HCT116 (cell line): ENCODE measurements at regions not wholly inside any gene's neighbourhood (a gene's known extent, or its start where the extent isn't known, plus 50 kb on each side); places are given as distances from the start of the nearest gene placed in this dataset.

Experiments
- ATAC-seq: fragments of 200-7000 bp; cut with Tn5 transposase; 2 replicates; pipeline ENCODE4 v1.9.1; 2020; ENCODE audit warnings: mild to moderate bottlenecking, moderate library complexity
- BruUV-seq: library from RNA; stranded (reverse); fragments of 400-500 nt; replicated peaks from 2 replicates; lab custom pipeline; 2021; lab: Mats Ljungman, UMichigan
- CTCF ChIA-PET: fragments of 300-600 bp; sonication (Branson Sonifier 250); formaldehyde crosslinking; loops from one replicate; lab custom pipeline; 2021; ENCODE audit warnings: antibody characterized with exemption; lab: Charles Lee
- POLR2A ChIA-PET: fragments of 300-600, 350-600 bp; sonication (Branson Sonifier 250); formaldehyde crosslinking; loops from one replicate; lab custom pipeline; 2021; ENCODE audit warnings: antibody characterized with exemption; lab: Charles Lee
- RAD21 ChIA-PET, 2 experiments: fragments of 300-600 bp; sonication (Branson Sonifier 250); formaldehyde crosslinking; loops; one replicate each; lab custom pipeline; 2023; ENCODE audit warnings: low total read pairs in 2 of 2; ENCODE audit not compliant: uncharacterized antibody in 2 of 2, unreplicated experiment in 2 of 2, low non-redundant PET in 1 of 2; lab: Charles Lee
- DNase-seq: peaks from one replicate; pipeline ENCODE4 v3.0.0-alpha.2; 2010; ENCODE audit warnings: low read depth, low spot score
- H2AFZ ChIP-seq: fragments of 200-600 bp; shearing (Covaris generic), sonication (generic); 2 replicates; pipeline ENCODE4 v1.6.1; 2017; ENCODE audit warnings: low read depth, mixed run types, mixed read lengths, antibody characterized with exemption, low read length; ENCODE audit not compliant: poor library complexity, severe bottlenecking
- H3K27ac ChIP-seq: 2 replicates; pipeline ENCODE4 v1.5.1; 2012; ENCODE audit warnings: low read depth, low read length
- H3K27me3 ChIP-seq: fragments of 200-600 bp; sonication (generic); 2 replicates; pipeline ENCODE4 v1.6.1; 2016; ENCODE audit warnings: mixed run types, low read length, mixed read lengths; ENCODE audit not compliant: insufficient read depth
- H3K36me3 ChIP-seq, 2 experiments: fragments of 200-500 bp in 1 of 2; fragments of 200-600 bp in 1 of 2; sonication (Bioruptor generic) in 1 of 2; sonication (generic) in 1 of 2; 2 replicates each; pipeline versions ENCODE4 v1.5.1 to v1.6.1; 2014 to 2016; ENCODE audit warnings: low read length in 2 of 2, inconsistent platforms in 1 of 2, mixed read lengths in 1 of 2, mixed run types in 1 of 2; ENCODE audit not compliant: insufficient read depth in 2 of 2, control insufficient read depth in 1 of 2
- H3K4me1 ChIP-seq, 2 experiments: fragments of 200-600 bp in 1 of 2; sonication (generic) in 1 of 2; 2 replicates each; pipeline versions ENCODE4 v1.5.1 to v1.6.1; 2012 to 2017; ENCODE audit warnings: low read length in 2 of 2, inconsistent platforms in 1 of 2, mild to moderate bottlenecking in 1 of 2, mixed read lengths in 1 of 2, mixed run types in 1 of 2, moderate library complexity in 1 of 2; ENCODE audit not compliant: insufficient read depth in 2 of 2, control insufficient read depth in 1 of 2
- H3K4me2 ChIP-seq: fragments of 200-600 bp; sonication (generic); 2 replicates; pipeline ENCODE4 v1.6.1; 2017; ENCODE audit warnings: mixed run types, low read length, mixed read lengths
- H3K4me3 ChIP-seq, 2 experiments: fragments of 200-600 bp in 1 of 2; sonication (generic) in 1 of 2; replicated peaks in 1 of 2; 2 replicates each; pipeline ENCODE4 v1.5.1; 2011 to 2016; ENCODE audit warnings: low read length in 2 of 2, control low read depth in 1 of 2, low read depth in 1 of 2, mild to moderate bottlenecking in 1 of 2, mixed read lengths in 1 of 2, mixed run types in 1 of 2
- H3K79me2 ChIP-seq: fragments of 200-600 bp; sonication (generic); 2 replicates; pipeline ENCODE4 v1.6.1; 2017; ENCODE audit warnings: mild to moderate bottlenecking, mixed run types, low read length, moderate library complexity, mixed read lengths; ENCODE audit not compliant: insufficient read depth
- H3K9ac ChIP-seq: fragments of 200-600 bp; sonication (generic); 2 replicates; pipeline ENCODE4 v1.6.1; 2016; ENCODE audit warnings: low read length, mixed read lengths
- H3K9me2 ChIP-seq: fragments of 200-600 bp; sonication (generic), shearing (Covaris generic); 2 replicates; pipeline ENCODE4 v1.6.1; 2017; ENCODE audit warnings: mixed run types, mild to moderate bottlenecking, moderate library complexity; ENCODE audit not compliant: insufficient read depth
- H3K9me3 ChIP-seq, 2 experiments: fragments of 200-500 bp in 1 of 2; fragments of 200-600 bp in 1 of 2; sonication (Bioruptor generic) in 1 of 2; sonication (generic) in 1 of 2; 2 replicates each; pipeline ENCODE4 v1.6.1; 2014 to 2017; ENCODE audit warnings: low read length in 2 of 2, mixed read lengths in 2 of 2, inconsistent platforms in 1 of 2, low read depth in 1 of 2, mild to moderate bottlenecking in 1 of 2, mixed run types in 1 of 2, moderate library complexity in 1 of 2; ENCODE audit not compliant: control insufficient read depth in 1 of 2, insufficient read depth in 1 of 2
- H4K20me1 ChIP-seq: fragments of 200-600 bp; sonication (generic), shearing (Covaris generic); 2 replicates; pipeline ENCODE4 v1.6.1; 2017; ENCODE audit warnings: mixed run types, mild to moderate bottlenecking, moderate library complexity; ENCODE audit not compliant: insufficient read depth
- CEBPB ChIP-seq: IDR thresholded peaks from 2 replicates; pipeline ENCODE4 v1.6.1; 2012; ENCODE audit warnings: low read depth
- EGR1 ChIP-seq: IDR thresholded peaks from 2 replicates; pipeline ENCODE4 v1.6.1; 2012; ENCODE audit warnings: low read depth
- ELF1 ChIP-seq: IDR thresholded peaks from 2 replicates; pipeline ENCODE4 v1.6.1; 2012; ENCODE audit warnings: low read depth, borderline replicate concordance
- EZH2 ChIP-seq: fragments of 200-600 bp; sonication (generic); IDR thresholded peaks from 2 replicates; pipeline ENCODE4 v1.6.1; 2017; ENCODE audit warnings: antibody characterized with exemption, mixed run types
- EZH2phosphoT487 ChIP-seq: fragments of 200-600 bp; IDR thresholded peaks from 2 replicates; pipeline ENCODE4 v1.6.1; 2018; ENCODE audit warnings: antibody characterized with exemption, borderline replicate concordance
- FOSL1 ChIP-seq: IDR thresholded peaks from 2 replicates; pipeline ENCODE4 v1.6.1; 2012; ENCODE audit warnings: low read depth
- JUND ChIP-seq: IDR thresholded peaks from 2 replicates; pipeline ENCODE4 v1.6.1; 2012
- RAD21 ChIP-seq: IDR thresholded peaks from 2 replicates; pipeline ENCODE4 v1.6.1; 2012; ENCODE audit warnings: low read depth, mild to moderate bottlenecking
- SIN3A ChIP-seq: IDR thresholded peaks from 2 replicates; pipeline ENCODE4 v1.6.1; 2012; ENCODE audit warnings: low read depth
- SRF ChIP-seq: IDR thresholded peaks from 2 replicates; pipeline ENCODE4 v1.6.1; 2012; ENCODE audit warnings: low read depth
- TCF7L2 ChIP-seq: IDR thresholded peaks from 2 replicates; pipeline ENCODE4 v1.7.0; 2011; ENCODE audit warnings: borderline replicate concordance, inconsistent platforms; ENCODE audit not compliant: insufficient read depth, insufficient read length; ENCODE audit errors: extremely low read depth
- YY1 ChIP-seq: IDR thresholded peaks from 2 replicates; pipeline ENCODE4 v1.6.1; 2011; ENCODE audit warnings: low read length, low read depth, moderate library complexity, mild to moderate bottlenecking; ENCODE audit not compliant: insufficient replicate concordance; ENCODE audit errors: extremely low read depth
- ZNF274 ChIP-seq: fragments of 200-500 bp; sonication (Bioruptor generic); IDR thresholded peaks from 2 replicates; pipeline ENCODE4 v1.6.1; 2014; ENCODE audit warnings: mild to moderate bottlenecking, low read depth, low read length, inconsistent platforms
- intact Hi-C: fragments of 100-400 bp; cut with micrococcal nuclease; formaldehyde crosslinking; loops from 2 replicates; pipeline ENCODE4 v1.10.0; 2022
- TF ChIP-seq, protein P1 (sequence below), 3 experiments: fragments of 200-600 bp in 1 of 3; sonication (generic) in 1 of 3; IDR thresholded peaks in 2 of 3; conservative IDR thresholded peaks in 1 of 3; 2 replicates each; pipeline ENCODE4 v1.5.1; 2012 to 2017; ENCODE audit warnings: low read depth in 2 of 3, low read length in 2 of 3, antibody characterized with exemption in 1 of 3, borderline replicate concordance in 1 of 3, control low read depth in 1 of 3, mild to moderate bottlenecking in 1 of 3, mixed read lengths in 1 of 3, mixed run types in 1 of 3, moderate library complexity in 1 of 3; ENCODE audit not compliant: insufficient read depth in 1 of 3
- TF ChIP-seq, protein P2 (sequence below): IDR thresholded peaks from 2 replicates; pipeline ENCODE4 v1.6.1; 2012
- TF ChIP-seq, protein P3 (sequence below): IDR thresholded peaks from 2 replicates; pipeline ENCODE4 v1.6.1; 2011; ENCODE audit warnings: mild to moderate bottlenecking, low read length, moderate library complexity; ENCODE audit not compliant: insufficient replicate concordance; ENCODE audit errors: extremely low read depth
- TF ChIP-seq, protein P4 (sequence below): IDR thresholded peaks from 2 replicates; pipeline ENCODE4 v1.6.1; 2012; ENCODE audit warnings: low read depth

DNA sequence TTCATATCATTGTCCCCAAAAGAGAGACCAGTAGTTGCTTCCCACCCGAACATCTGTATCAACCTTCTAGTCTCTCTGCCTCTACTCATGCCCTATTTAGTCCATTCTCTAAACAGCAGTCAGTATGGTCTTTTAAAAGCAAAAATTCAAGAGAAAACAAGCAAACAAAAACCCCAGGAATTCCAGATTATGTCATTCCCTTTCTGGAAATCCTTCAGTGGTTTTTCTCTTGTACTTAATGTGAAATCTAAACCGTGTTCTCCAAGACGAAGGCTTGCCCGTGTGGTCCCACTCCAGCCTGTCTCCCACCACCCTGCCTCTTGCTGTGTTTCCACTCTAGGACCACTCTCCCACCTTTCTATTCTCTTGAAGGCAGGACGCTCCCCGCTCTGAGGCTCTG is 90.8 kb downstream of the TMEM30B start:
- H3K9me2 ChIP-seq, result no peaks in the 10 kb centered on the region
- BruUV-seq, result no TSS peak
- H3K9me3 ChIP-seq, result no peaks in the 10 kb centered on the region
- H2AFZ ChIP-seq, result no peak overlapping the region
- H4K20me1 ChIP-seq, result no peaks in the 10 kb centered on the region
- H3K27ac ChIP-seq, result no peak overlapping the region
- H3K9ac ChIP-seq, result no peak overlapping the region
- H3K79me2 ChIP-seq, result no peaks in the 10 kb centered on the region
- TF ChIP-seq, protein P1, sequence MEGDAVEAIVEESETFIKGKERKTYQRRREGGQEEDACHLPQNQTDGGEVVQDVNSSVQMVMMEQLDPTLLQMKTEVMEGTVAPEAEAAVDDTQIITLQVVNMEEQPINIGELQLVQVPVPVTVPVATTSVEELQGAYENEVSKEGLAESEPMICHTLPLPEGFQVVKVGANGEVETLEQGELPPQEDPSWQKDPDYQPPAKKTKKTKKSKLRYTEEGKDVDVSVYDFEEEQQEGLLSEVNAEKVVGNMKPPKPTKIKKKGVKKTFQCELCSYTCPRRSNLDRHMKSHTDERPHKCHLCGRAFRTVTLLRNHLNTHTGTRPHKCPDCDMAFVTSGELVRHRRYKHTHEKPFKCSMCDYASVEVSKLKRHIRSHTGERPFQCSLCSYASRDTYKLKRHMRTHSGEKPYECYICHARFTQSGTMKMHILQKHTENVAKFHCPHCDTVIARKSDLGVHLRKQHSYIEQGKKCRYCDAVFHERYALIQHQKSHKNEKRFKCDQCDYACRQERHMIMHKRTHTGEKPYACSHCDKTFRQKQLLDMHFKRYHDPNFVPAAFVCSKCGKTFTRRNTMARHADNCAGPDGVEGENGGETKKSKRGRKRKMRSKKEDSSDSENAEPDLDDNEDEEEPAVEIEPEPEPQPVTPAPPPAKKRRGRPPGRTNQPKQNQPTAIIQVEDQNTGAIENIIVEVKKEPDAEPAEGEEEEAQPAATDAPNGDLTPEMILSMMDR (IDR thresholded peaks at IDR 0.05 in 2 of 3, conservative IDR thresholded peaks at IDR 0.05 in 1 of 3; ENCODE audit: borderline replicate concordance in 1 of 3, insufficient read depth in 1 of 3, low read depth in 2 of 3, low read length in 2 of 3), result no peak
- TF ChIP-seq, protein P2, sequence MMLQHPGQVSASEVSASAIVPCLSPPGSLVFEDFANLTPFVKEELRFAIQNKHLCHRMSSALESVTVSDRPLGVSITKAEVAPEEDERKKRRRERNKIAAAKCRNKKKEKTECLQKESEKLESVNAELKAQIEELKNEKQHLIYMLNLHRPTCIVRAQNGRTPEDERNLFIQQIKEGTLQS, result no peak
- TF ChIP-seq TCF7L2 (no peak), ELF1 (no peak), CEBPB (no peak), EZH2phosphoT487 (no peak), RAD21 (no peak), EZH2 (no peak), SIN3A (no peak), ZNF274 (no peak), EGR1 (no peak), JUND (no peak), SRF (no peak), FOSL1 (no peak), YY1 (no peak)
- TF ChIP-seq, protein P3, sequence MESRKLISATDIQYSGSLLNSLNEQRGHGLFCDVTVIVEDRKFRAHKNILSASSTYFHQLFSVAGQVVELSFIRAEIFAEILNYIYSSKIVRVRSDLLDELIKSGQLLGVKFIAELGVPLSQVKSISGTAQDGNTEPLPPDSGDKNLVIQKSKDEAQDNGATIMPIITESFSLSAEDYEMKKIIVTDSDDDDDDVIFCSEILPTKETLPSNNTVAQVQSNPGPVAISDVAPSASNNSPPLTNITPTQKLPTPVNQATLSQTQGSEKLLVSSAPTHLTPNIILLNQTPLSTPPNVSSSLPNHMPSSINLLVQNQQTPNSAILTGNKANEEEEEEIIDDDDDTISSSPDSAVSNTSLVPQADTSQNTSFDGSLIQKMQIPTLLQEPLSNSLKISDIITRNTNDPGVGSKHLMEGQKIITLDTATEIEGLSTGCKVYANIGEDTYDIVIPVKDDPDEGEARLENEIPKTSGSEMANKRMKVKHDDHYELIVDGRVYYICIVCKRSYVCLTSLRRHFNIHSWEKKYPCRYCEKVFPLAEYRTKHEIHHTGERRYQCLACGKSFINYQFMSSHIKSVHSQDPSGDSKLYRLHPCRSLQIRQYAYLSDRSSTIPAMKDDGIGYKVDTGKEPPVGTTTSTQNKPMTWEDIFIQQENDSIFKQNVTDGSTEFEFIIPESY, result no peak
- TF ChIP-seq, protein P4, sequence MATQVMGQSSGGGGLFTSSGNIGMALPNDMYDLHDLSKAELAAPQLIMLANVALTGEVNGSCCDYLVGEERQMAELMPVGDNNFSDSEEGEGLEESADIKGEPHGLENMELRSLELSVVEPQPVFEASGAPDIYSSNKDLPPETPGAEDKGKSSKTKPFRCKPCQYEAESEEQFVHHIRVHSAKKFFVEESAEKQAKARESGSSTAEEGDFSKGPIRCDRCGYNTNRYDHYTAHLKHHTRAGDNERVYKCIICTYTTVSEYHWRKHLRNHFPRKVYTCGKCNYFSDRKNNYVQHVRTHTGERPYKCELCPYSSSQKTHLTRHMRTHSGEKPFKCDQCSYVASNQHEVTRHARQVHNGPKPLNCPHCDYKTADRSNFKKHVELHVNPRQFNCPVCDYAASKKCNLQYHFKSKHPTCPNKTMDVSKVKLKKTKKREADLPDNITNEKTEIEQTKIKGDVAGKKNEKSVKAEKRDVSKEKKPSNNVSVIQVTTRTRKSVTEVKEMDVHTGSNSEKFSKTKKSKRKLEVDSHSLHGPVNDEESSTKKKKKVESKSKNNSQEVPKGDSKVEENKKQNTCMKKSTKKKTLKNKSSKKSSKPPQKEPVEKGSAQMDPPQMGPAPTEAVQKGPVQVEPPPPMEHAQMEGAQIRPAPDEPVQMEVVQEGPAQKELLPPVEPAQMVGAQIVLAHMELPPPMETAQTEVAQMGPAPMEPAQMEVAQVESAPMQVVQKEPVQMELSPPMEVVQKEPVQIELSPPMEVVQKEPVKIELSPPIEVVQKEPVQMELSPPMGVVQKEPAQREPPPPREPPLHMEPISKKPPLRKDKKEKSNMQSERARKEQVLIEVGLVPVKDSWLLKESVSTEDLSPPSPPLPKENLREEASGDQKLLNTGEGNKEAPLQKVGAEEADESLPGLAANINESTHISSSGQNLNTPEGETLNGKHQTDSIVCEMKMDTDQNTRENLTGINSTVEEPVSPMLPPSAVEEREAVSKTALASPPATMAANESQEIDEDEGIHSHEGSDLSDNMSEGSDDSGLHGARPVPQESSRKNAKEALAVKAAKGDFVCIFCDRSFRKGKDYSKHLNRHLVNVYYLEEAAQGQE, result no peak
- TF ChIP-seq, all 23 proteins: peak for 0
- ChIA-PET RAD21 (no interaction called here), POLR2A (no interaction called here), CTCF (no interaction called here)
- Histone ChIP-seq H3K4me3 (no peak overlapping the region), H3K36me3 (no peaks in the 10 kb centered on the region), H3K27me3 (no peaks in the 10 kb centered on the region), H3K4me1 (peaks cover 0 to 7% of the 10 kb centered on the region in 2 experiments; a peak in 1 of 4 replicates), H3K4me2 (no peak overlapping the region)
- intact Hi-C loops, result no loop called here
- ATAC-seq, result no peak
- no peak for DNase-seq
